Endothelial cell of umbilical vein (primary cell): ENCODE measurements at regions not wholly inside any gene's neighbourhood (a gene's known extent, or its start where the extent isn't known, plus 50 kb on each side); places are given as distances from the start of the nearest gene placed in this dataset.

ENCODE experiments used
- BruUV-seq: library from RNA; stranded (reverse); fragments of 400-500 nt; replicated peaks from 2 replicates; lab custom pipeline; 2021; lab: Mats Ljungman, UMichigan
- CTCF ChIA-PET: fragments of 300-600, 350-600 bp; sonication (Branson Sonifier 250); formaldehyde crosslinking; loops from one replicate; lab custom pipeline; 2021; ENCODE audit warnings: antibody characterized with exemption, inconsistent platforms; lab: Charles Lee
- POLR2A ChIA-PET: fragments of 300-600, 350-600 bp; sonication (Branson Sonifier 250); formaldehyde crosslinking; loops from one replicate; lab custom pipeline; 2021; ENCODE audit warnings: antibody characterized with exemption, inconsistent platforms; lab: Charles Lee
- DNase-seq: peaks from one replicate; pipeline ENCODE4 v3.0.0-alpha.2; 2011; ENCODE audit warnings: low read depth, low spot score
- FAIRE-seq: peaks from 2 replicates; lab custom pipeline; 2011; peaks lifted over from hg19 to GRCh38; lab: Jason Lieb, UNC
- H2AFZ ChIP-seq: 2 replicates; pipeline ENCODE4 v1.6.0; 2012; ENCODE audit warnings: low read depth, low read length, control low read depth, inconsistent platforms
- H3K27ac ChIP-seq: 2 replicates; pipeline ENCODE4 v1.5.1; 2011; ENCODE audit warnings: low read depth, mild to moderate bottlenecking, control low read depth, low read length, moderate library complexity; ENCODE audit not compliant: insufficient read depth
- H3K27me3 ChIP-seq, 2 experiments: 2 replicates each; pipeline versions ENCODE4 v1.6.0 to v1.6.1; 2011; ENCODE audit warnings: low read length in 2 of 2, mixed read lengths in 1 of 2; ENCODE audit not compliant: control insufficient read depth in 2 of 2, insufficient read depth in 2 of 2
- H3K36me3 ChIP-seq, 2 experiments: 2 replicates in 1 of 2; 3 replicates in 1 of 2; pipeline ENCODE4 v1.5.1; 2011; ENCODE audit warnings: low read length in 2 of 2, mild to moderate bottlenecking in 1 of 2, moderate library complexity in 1 of 2; ENCODE audit not compliant: control insufficient read depth in 2 of 2, insufficient read depth in 2 of 2; ENCODE audit errors: extremely low read depth in 1 of 2
- H3K4me1 ChIP-seq: 3 replicates; pipeline ENCODE4 v1.5.1; 2011; ENCODE audit warnings: mild to moderate bottlenecking, low read length; ENCODE audit not compliant: control insufficient read depth, insufficient read depth; ENCODE audit errors: extremely low read depth
- H3K4me2 ChIP-seq: 2 replicates; pipeline ENCODE4 v1.6.1; 2011; ENCODE audit warnings: low read length, control low read depth, mixed read lengths; ENCODE audit not compliant: insufficient read depth
- H3K4me3 ChIP-seq, 3 experiments: fragments of 200-600 bp in 1 of 3; sonication (generic), shearing (Covaris generic) in 1 of 3; replicated peaks in 1 of 3; 2 replicates each; pipeline ENCODE4 v1.5.1; 2011 to 2016; ENCODE audit warnings: control low read depth in 3 of 3, low read length in 3 of 3, mild to moderate bottlenecking in 2 of 3, inconsistent platforms in 1 of 3, low read depth in 1 of 3, moderate library complexity in 1 of 3; ENCODE audit not compliant: insufficient read depth in 1 of 3
- H3K79me2 ChIP-seq: 2 replicates; pipeline ENCODE4 v1.6.0; 2012; ENCODE audit warnings: low read length, inconsistent platforms; ENCODE audit not compliant: control insufficient read depth, insufficient read depth
- H3K9ac ChIP-seq: replicated peaks from 2 replicates; pipeline ENCODE3; 2011; ENCODE audit warnings: low read length, control low read depth; ENCODE audit not compliant: insufficient read depth; ENCODE audit errors: extremely low read depth
- H3K9me1 ChIP-seq: replicated peaks from 3 replicates; pipeline ENCODE4 v1.6.0; 2011; ENCODE audit warnings: mild to moderate bottlenecking, low read length; ENCODE audit not compliant: control insufficient read depth, insufficient read depth; ENCODE audit errors: extremely low read depth
- H3K9me3 ChIP-seq: replicated peaks from 2 replicates; pipeline ENCODE4 v1.5.1; 2012; ENCODE audit warnings: low read length, inconsistent platforms; ENCODE audit not compliant: control insufficient read depth, insufficient read depth
- H4K20me1 ChIP-seq: replicated peaks from 2 replicates; pipeline ENCODE3; 2011; ENCODE audit warnings: mild to moderate bottlenecking, low read length; ENCODE audit not compliant: control insufficient read depth, insufficient read depth; ENCODE audit errors: extremely low read depth
- CTCF ChIP-seq, 2 donors: IDR thresholded peaks; 1 replicate in 1 of 2; 2 replicates in 1 of 2; pipeline ENCODE4 v1.5.1; 2011; ENCODE audit warnings: low read length in 2 of 2, mild to moderate bottlenecking in 2 of 2, moderate library complexity in 2 of 2, control low read depth in 1 of 2, inconsistent platforms in 1 of 2, low read depth in 1 of 2; ENCODE audit not compliant: insufficient read depth in 1 of 2; ENCODE audit errors: extremely low read depth in 1 of 2
- EZH2 ChIP-seq: IDR thresholded peaks from 2 replicates; pipeline ENCODE4 v1.6.1; 2012; ENCODE audit warnings: borderline replicate concordance, low read depth, mild to moderate bottlenecking, moderate library complexity, low read length, inconsistent platforms; ENCODE audit not compliant: severe bottlenecking
- FOS ChIP-seq: IDR thresholded peaks from 2 replicates; pipeline ENCODE4 v1.6.1; 2011; ENCODE audit warnings: mild to moderate bottlenecking, low read length, moderate library complexity, borderline replicate concordance; ENCODE audit not compliant: insufficient read depth
- GATA2 ChIP-seq: IDR thresholded peaks from 2 replicates; pipeline ENCODE4 v1.7.0; 2011; ENCODE audit warnings: low read depth, mild to moderate bottlenecking, moderate library complexity, mixed read lengths, low read length; ENCODE audit not compliant: insufficient read length, insufficient read depth
- JUN ChIP-seq: IDR thresholded peaks from 2 replicates; pipeline ENCODE4 v1.6.1; 2011; ENCODE audit warnings: borderline replicate concordance, low read depth; ENCODE audit not compliant: insufficient read length, insufficient read depth
- MAX ChIP-seq: IDR thresholded peaks from 2 replicates; pipeline ENCODE4 v1.6.1; 2011; ENCODE audit not compliant: insufficient read depth, insufficient read length
- MYC ChIP-seq: IDR thresholded peaks from one replicate; pipeline ENCODE4 v1.6.1; 2011; ENCODE audit warnings: mild to moderate bottlenecking, low read depth, low read length
- POLR2A ChIP-seq: IDR thresholded peaks from 2 replicates; pipeline ENCODE4 v1.6.1; 2012; ENCODE audit warnings: low read depth, mild to moderate bottlenecking, control low read depth, low read length
- POLR2AphosphoS5 ChIP-seq: IDR thresholded peaks from 2 replicates; pipeline ENCODE4 v1.6.1; 2012; ENCODE audit warnings: low read depth, mild to moderate bottlenecking, control low read depth, low read length, moderate library complexity; ENCODE audit not compliant: insufficient read depth
- dilution Hi-C: fragments of 300-500 bp; cut with MboI; formaldehyde crosslinking; loops from one replicate; pipeline ENCODE4 v1.15.0; 2019; ENCODE audit warnings: low sequenced_read_pairs; ENCODE audit not compliant: extremely low pct_ligation_motif_present
- intact Hi-C: fragments of 100-400 bp; cut with micrococcal nuclease; formaldehyde crosslinking; loops from one replicate; pipeline ENCODE4 v1.10.0; 2022

GRCh38 chr18:70698574-70698973 lies 409.7 kb downstream of the SOCS6 start:
- Histone ChIP-seq H3K36me3 (no peaks in the 10 kb centered on the region), H4K20me1 (no peaks in the 10 kb centered on the region), H3K9ac (no peak overlapping the region), H3K4me3 (no peak overlapping the region), H3K79me2 (no peaks in the 10 kb centered on the region), H3K27ac (no peak overlapping the region), H3K9me1 (no peaks in the 10 kb centered on the region), H3K27me3 (no peaks in the 10 kb centered on the region), H2AFZ (no peak overlapping the region), H3K9me3 (no peaks in the 10 kb centered on the region), H3K4me2 (no peak overlapping the region), H3K4me1 (no peaks in the 10 kb centered on the region)
- no TSS peak for BruUV-seq
- intact Hi-C loops (no loop called here), dilution Hi-C loops (no loop called here)
- POLR2A ChIA-PET = no interaction called here
- FAIRE-seq = no peak
- CTCF ChIA-PET = no interaction called here
- TF ChIP-seq FOS = no peak
- no peak for TF ChIP-seq MAX
- TF ChIP-seq POLR2A = no peak
- TF ChIP-seq EZH2 = no peak
- no peak for TF ChIP-seq MYC
- no peak for TF ChIP-seq GATA2
- TF ChIP-seq JUN = no peak
- no peak for TF ChIP-seq CTCF (IDR thresholded peaks at IDR 0.05; ENCODE audit: extremely low read depth in 1 of 2, insufficient read depth in 1 of 2, low read depth in 1 of 2, low read length in 2 of 2)
- no peak for TF ChIP-seq POLR2AphosphoS5
- no peak for DNase-seq
